Left renal pelvis (tissue), 4 donors: ENCODE measurements at regions not wholly inside any gene's neighbourhood (a gene's known extent, or its start where the extent isn't known, plus 50 kb on each side); places are given as distances from the start of the nearest gene placed in this dataset.

ENCODE experiments used
- DNase-seq, 4 donors: peaks; one replicate each; pipeline ENCODE4 v3.0.0-alpha.2; 2013; ENCODE audit warnings: low read depth in 4 of 4, low spot score in 3 of 4

- no peak for DNase-seq
Measured at GRCh38 chr1:79100385-79100784, 93.9 kb upstream of the ADGRL4 start.

- no peak for DNase-seq
Measured at GRCh38 chr1:79090985-79091384, 84.5 kb upstream of the ADGRL4 start.

- DNase-seq, result no peak
Measured at GRCh38 chr1:79089946-79090345, 83.4 kb upstream of the ADGRL4 start.

- no peak for DNase-seq
Measured at GRCh38 chr1:79082233-79082632, 75.7 kb upstream of the ADGRL4 start.

GRCh38 chr1:79079770-79080169 is 73.2 kb upstream of the ADGRL4 start:
- DNase-seq, result peak; percentile 25 to 43 (median 37)

- no peak for DNase-seq
Measured at GRCh38 chr1:79074975-79075374, 68.4 kb upstream of the ADGRL4 start.

GRCh38 chr1:79069828-79070227 is 63.3 kb upstream of the ADGRL4 start:
- no peak for DNase-seq

GRCh38 chr1:79059341-79059740 is 52.8 kb upstream of the ADGRL4 start:
- DNase-seq, result no peak
